ENCODE measurements at regions not wholly inside any gene's neighbourhood (a gene's known extent, or its start where the extent isn't known, plus 50 kb on each side); places are given as distances from the start of the nearest gene placed in this dataset.

- TF ChIP-seq CTCF (IDR thresholded peaks at IDR 0.05; ENCODE audit: insufficient read depth, low read depth, low read length), result no peak
These were observed 212.4 kb upstream of the DMAC1 start for GRCh38 chr9:8011974-8012373.

GRCh38 chr9:7996558-7996957 lies 197.0 kb upstream of the DMAC1 start:
- no peak for DNase-seq (ENCODE audit: low read depth)
- Histone ChIP-seq H3K4me3 (ENCODE audit: low read depth, low read length) (no peak overlapping the region), H3K36me3 (ENCODE audit: control insufficient read depth, insufficient read depth, low read length) (no peaks in the 10 kb centered on the region), H3K27me3 (ENCODE audit: control insufficient read depth, insufficient read depth, low read length) (no peaks in the 10 kb centered on the region)
- no peak for TF ChIP-seq CTCF (IDR thresholded peaks at IDR 0.05; ENCODE audit: insufficient read depth, low read depth, low read length)
- ChIA-PET POLR2A (no interaction called here), CTCF (no interaction called here)

More at GRCh38 chr9:8011974-8012373, 212.4 kb upstream of the DMAC1 start:
- H3K4me3 ChIP-seq (ENCODE audit: low read depth, low read length), result no peak overlapping the region
- CTCF ChIA-PET, result no interaction called here
- DNase-seq (ENCODE audit: low read depth), result no peak
- no peaks in the 10 kb centered on the region for H3K27me3 ChIP-seq (ENCODE audit: control insufficient read depth, insufficient read depth, low read length)
- H3K36me3 ChIP-seq (ENCODE audit: control insufficient read depth, insufficient read depth, low read length), result no peaks in the 10 kb centered on the region
- POLR2A ChIA-PET, result no interaction called here

- Histone ChIP-seq H3K4me3 (ENCODE audit: low read depth, low read length) (no peak overlapping the region), H3K36me3 (ENCODE audit: control insufficient read depth, insufficient read depth, low read length) (no peaks in the 10 kb centered on the region), H3K27me3 (ENCODE audit: control insufficient read depth, insufficient read depth, low read length) (no peaks in the 10 kb centered on the region)
- DNase-seq (ENCODE audit: low read depth), result no peak
- TF ChIP-seq CTCF (IDR thresholded peaks at IDR 0.05; ENCODE audit: insufficient read depth, low read depth, low read length), result no peak
- POLR2A ChIA-PET, result no interaction called here
- CTCF ChIA-PET, result no interaction called here
These were observed 189.2 kb upstream of the DMAC1 start for GRCh38 chr9:7988644-7989280.

- DNase-seq (ENCODE audit: low read depth), result no peak
- POLR2A ChIA-PET, result no interaction called here
- Histone ChIP-seq H3K36me3 (ENCODE audit: control insufficient read depth, insufficient read depth, low read length) (no peaks in the 10 kb centered on the region), H3K27me3 (ENCODE audit: control insufficient read depth, insufficient read depth, low read length) (no peaks in the 10 kb centered on the region), H3K4me3 (ENCODE audit: low read depth, low read length) (no peak overlapping the region)
- CTCF ChIA-PET, result no interaction called here
- no peak for TF ChIP-seq CTCF (IDR thresholded peaks at IDR 0.05; ENCODE audit: insufficient read depth, low read depth, low read length)
These were observed 185.1 kb upstream of the DMAC1 start for GRCh38 chr9:7984692-7985091.

GRCh38 chr9:7984203-7984602 lies 184.6 kb upstream of the DMAC1 start:
- POLR2A ChIA-PET, result no interaction called here
- no peak for TF ChIP-seq CTCF (IDR thresholded peaks at IDR 0.05; ENCODE audit: insufficient read depth, low read depth, low read length)
- CTCF ChIA-PET, result no interaction called here

More at GRCh38 chr9:7984203-7984602, 184.6 kb upstream of the DMAC1 start:
- no peaks in the 10 kb centered on the region for H3K36me3 ChIP-seq (ENCODE audit: control insufficient read depth, insufficient read depth, low read length)
- no peaks in the 10 kb centered on the region for H3K27me3 ChIP-seq (ENCODE audit: control insufficient read depth, insufficient read depth, low read length)
- H3K4me3 ChIP-seq (ENCODE audit: low read depth, low read length), result no peak overlapping the region
- no peak for DNase-seq (ENCODE audit: low read depth)

All from BJ (cell line).